SK-N-SH (cell line): ENCODE measurements at regions not wholly inside any gene's neighbourhood (a gene's known extent, or its start where the extent isn't known, plus 50 kb on each side); places are given as distances from the start of the nearest gene placed in this dataset.

Source experiments
- TCF12 ChIP-seq: IDR thresholded peaks from 2 replicates; pipeline ENCODE4 v1.4.0; 2012
- TF ChIP-seq, protein P1 (sequence below): fragments of 150-350 bp; IDR thresholded peaks from 2 replicates; pipeline ENCODE4 v1.6.1; 2016; ENCODE audit warnings: mild to moderate bottlenecking, low read depth, low read length
- TF ChIP-seq, protein P2 (sequence below): fragments of 200-600 bp; sonication (generic); IDR thresholded peaks from 2 replicates; pipeline ENCODE4 v1.6.1; 2017; ENCODE audit warnings: antibody characterized with exemption, mild to moderate bottlenecking, moderate library complexity

DNA sequence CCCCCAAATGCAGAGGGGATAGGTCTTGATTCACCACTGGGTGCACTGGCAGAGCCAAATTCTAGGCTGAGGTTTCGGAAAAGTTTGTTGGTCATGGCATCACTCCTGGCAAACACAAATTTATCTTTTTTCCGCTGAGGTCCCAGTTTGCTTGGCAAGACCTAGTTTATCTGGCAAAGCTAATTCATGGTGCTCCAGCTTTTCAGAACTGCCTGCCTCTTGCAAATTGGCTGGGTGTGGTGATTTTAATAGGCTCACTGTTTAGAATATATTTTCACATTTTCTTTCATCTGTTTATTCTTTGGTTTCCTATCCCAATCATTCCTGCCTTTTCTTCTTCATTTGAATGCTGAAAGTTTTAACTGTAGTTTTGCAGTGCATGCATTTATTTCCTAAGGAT lies 50.5 kb upstream of the MAMDC2 start (continued):
- TF ChIP-seq, protein P1, sequence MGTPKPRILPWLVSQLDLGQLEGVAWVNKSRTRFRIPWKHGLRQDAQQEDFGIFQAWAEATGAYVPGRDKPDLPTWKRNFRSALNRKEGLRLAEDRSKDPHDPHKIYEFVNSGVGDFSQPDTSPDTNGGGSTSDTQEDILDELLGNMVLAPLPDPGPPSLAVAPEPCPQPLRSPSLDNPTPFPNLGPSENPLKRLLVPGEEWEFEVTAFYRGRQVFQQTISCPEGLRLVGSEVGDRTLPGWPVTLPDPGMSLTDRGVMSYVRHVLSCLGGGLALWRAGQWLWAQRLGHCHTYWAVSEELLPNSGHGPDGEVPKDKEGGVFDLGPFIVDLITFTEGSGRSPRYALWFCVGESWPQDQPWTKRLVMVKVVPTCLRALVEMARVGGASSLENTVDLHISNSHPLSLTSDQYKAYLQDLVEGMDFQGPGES = no peak
- TF ChIP-seq, protein P2, sequence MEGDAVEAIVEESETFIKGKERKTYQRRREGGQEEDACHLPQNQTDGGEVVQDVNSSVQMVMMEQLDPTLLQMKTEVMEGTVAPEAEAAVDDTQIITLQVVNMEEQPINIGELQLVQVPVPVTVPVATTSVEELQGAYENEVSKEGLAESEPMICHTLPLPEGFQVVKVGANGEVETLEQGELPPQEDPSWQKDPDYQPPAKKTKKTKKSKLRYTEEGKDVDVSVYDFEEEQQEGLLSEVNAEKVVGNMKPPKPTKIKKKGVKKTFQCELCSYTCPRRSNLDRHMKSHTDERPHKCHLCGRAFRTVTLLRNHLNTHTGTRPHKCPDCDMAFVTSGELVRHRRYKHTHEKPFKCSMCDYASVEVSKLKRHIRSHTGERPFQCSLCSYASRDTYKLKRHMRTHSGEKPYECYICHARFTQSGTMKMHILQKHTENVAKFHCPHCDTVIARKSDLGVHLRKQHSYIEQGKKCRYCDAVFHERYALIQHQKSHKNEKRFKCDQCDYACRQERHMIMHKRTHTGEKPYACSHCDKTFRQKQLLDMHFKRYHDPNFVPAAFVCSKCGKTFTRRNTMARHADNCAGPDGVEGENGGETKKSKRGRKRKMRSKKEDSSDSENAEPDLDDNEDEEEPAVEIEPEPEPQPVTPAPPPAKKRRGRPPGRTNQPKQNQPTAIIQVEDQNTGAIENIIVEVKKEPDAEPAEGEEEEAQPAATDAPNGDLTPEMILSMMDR = no peak
- TF ChIP-seq TCF12 = no peak
